NCI-H2196 (cell line): ENCODE measurements at regions not wholly inside any gene's neighbourhood (a gene's known extent, or its start where the extent isn't known, plus 50 kb on each side); places are given as distances from the start of the nearest gene placed in this dataset.
"Not testable (repeated sequence)": the region's sequence is repeated elsewhere in the genome, so short reads cannot be mapped to it uniquely, and the experiment has no call there.

Experiments used
- DNase-seq: peaks from one replicate; lab custom pipeline; 2025; ENCODE audit not compliant: unreplicated experiment; lab: John Stamatoyannopoulos, UW

GRCh38 chr1:14247666-14248065, 350.8 kb upstream of the KAZN start:
- no peak for DNase-seq

GRCh38 chr1:14251871-14252270, 346.6 kb upstream of the KAZN start:
- no peak for DNase-seq

GRCh38 chr1:14253676-14254075, 344.8 kb upstream of the KAZN start:
- DNase-seq: no peak

- DNase-seq: no peak
These were observed 344.2 kb upstream of the KAZN start for GRCh38 chr1:14254251-14254650.

GRCh38 chr1:14255233-14255632, 343.3 kb upstream of the KAZN start:
- no peak for DNase-seq

- DNase-seq: no peak
These were observed 342.8 kb upstream of the KAZN start for GRCh38 chr1:14255711-14256110.

- no peak for DNase-seq
These were observed 339.2 kb upstream of the KAZN start for GRCh38 chr1:14259191-14259757.

GRCh38 chr1:14260480-14260879, 338.0 kb upstream of the KAZN start:
- DNase-seq: no peak

- DNase-seq: no peak
These were observed 337.1 kb upstream of the KAZN start for GRCh38 chr1:14261395-14261794.

GRCh38 chr1:14262637-14263036, 335.8 kb upstream of the KAZN start:
- no peak for DNase-seq

GRCh38 chr1:14263225-14263624, 335.3 kb upstream of the KAZN start:
- DNase-seq: no peak

GRCh38 chr1:14263671-14264070, 334.8 kb upstream of the KAZN start:
- DNase-seq: no peak

GRCh38 chr1:14265495-14265894, 333.0 kb upstream of the KAZN start:
- no peak for DNase-seq

- DNase-seq: no peak
These were observed 330.5 kb upstream of the KAZN start for GRCh38 chr1:14267991-14268390.

- DNase-seq: no peak
These were observed 327.7 kb upstream of the KAZN start for GRCh38 chr1:14270821-14271220.

- no peak for DNase-seq
These were observed 324.7 kb upstream of the KAZN start for GRCh38 chr1:14273811-14274210.

GRCh38 chr1:14279891-14280290, 318.6 kb upstream of the KAZN start:
- not testable (repeated sequence) for DNase-seq

GRCh38 chr1:14280909-14281308, 317.6 kb upstream of the KAZN start:
- no peak for DNase-seq

GRCh38 chr1:14281412-14281811, 317.1 kb upstream of the KAZN start:
- DNase-seq: no peak

GRCh38 chr1:14282707-14283106, 315.8 kb upstream of the KAZN start:
- no peak for DNase-seq

GRCh38 chr1:14285238-14285637, 313.2 kb upstream of the KAZN start:
- DNase-seq: no peak

GRCh38 chr1:14291182-14291581, 307.3 kb upstream of the KAZN start:
- peak; percentile 57 for DNase-seq

GRCh38 chr1:14292520-14292919, 306.0 kb upstream of the KAZN start:
- no peak for DNase-seq

- DNase-seq: no peak
These were observed 304.5 kb upstream of the KAZN start for GRCh38 chr1:14294006-14294405.
